T-cell (primary cell): ENCODE measurements at regions not wholly inside any gene's neighbourhood (a gene's known extent, or its start where the extent isn't known, plus 50 kb on each side); places are given as distances from the start of the nearest gene placed in this dataset.
"Not testable (repeated sequence)": the region's sequence is repeated elsewhere in the genome, so short reads cannot be mapped to it uniquely, and the experiment has no call there.

Experiments used
- ATAC-seq, 4 experiments: fragments of 200-7000 bp in 3 of 4; fragments of 150-1000 bp in 1 of 4; cut with Tn5 transposase; replicated peaks in 1 of 4; 1 replicate in 3 of 4; 2 replicates in 1 of 4; pipeline ENCODE4 v1.10.0; 2021; ENCODE audit warnings: moderate library complexity in 3 of 4, mild to moderate bottlenecking in 2 of 4, moderate number of reproducible peaks in 1 of 4
- CTCF ChIA-PET, 2 donors: fragments of 300-600 bp; sonication (Branson Sonifier 250); formaldehyde crosslinking; loops; one replicate each; lab custom pipeline; 2022; ENCODE audit warnings: antibody characterized with exemption in 2 of 2; lab: Charles Lee
- POLR2A ChIA-PET, 2 donors: fragments of 300-600 bp; sonication (Branson Sonifier 250); formaldehyde crosslinking; loops; one replicate each; lab custom pipeline; 2022; ENCODE audit warnings: antibody characterized with exemption in 2 of 2; lab: Charles Lee
- DNase-seq, 35 experiments: peaks; one replicate each; pipeline versions ENCODE4 v3.0.0 to v3.0.0-alpha.2; 2013 to 2023
- H3K27ac ChIP-seq: one replicate; pipeline ENCODE4 v1.5.1; 2013; ENCODE audit warnings: low read length
- H3K27me3 ChIP-seq, 2 experiments: replicated peaks in 1 of 2; 1 replicate in 1 of 2; 2 replicates in 1 of 2; pipeline versions ENCODE4 v1.6.1 to v1.7.0; 2013; ENCODE audit warnings: low read length in 1 of 2, mixed read lengths in 1 of 2; ENCODE audit not compliant: control insufficient read depth in 2 of 2, insufficient read depth in 2 of 2; ENCODE audit errors: extremely low read depth in 1 of 2
- H3K36me3 ChIP-seq, 2 donors: 1 replicate in 1 of 2; 2 replicates in 1 of 2; pipeline versions ENCODE4 v1.6.1 to v1.7.0; 2013; ENCODE audit warnings: low read length in 1 of 2; ENCODE audit not compliant: control insufficient read depth in 2 of 2, insufficient read depth in 1 of 2; ENCODE audit errors: extremely low read depth in 1 of 2
- H3K4me1 ChIP-seq, 2 experiments: 1 replicate in 1 of 2; 2 replicates in 1 of 2; pipeline versions ENCODE4 v1.6.1 to v1.7.0; 2013; ENCODE audit warnings: low read length in 2 of 2, mixed read lengths in 1 of 2; ENCODE audit not compliant: insufficient read depth in 2 of 2, control insufficient read depth in 1 of 2; ENCODE audit errors: extremely low read depth in 1 of 2
- H3K4me3 ChIP-seq, 2 donors: 1 replicate in 1 of 2; 2 replicates in 1 of 2; pipeline versions ENCODE4 v1.5.1 to v1.7.0; 2013; ENCODE audit warnings: mild to moderate bottlenecking in 2 of 2, low read length in 1 of 2, moderate library complexity in 1 of 2; ENCODE audit not compliant: control insufficient read depth in 1 of 2; ENCODE audit errors: extremely low read depth in 1 of 2
- H3K9me3 ChIP-seq: 2 replicates; pipeline ENCODE4 v1.7.0; 2013
- H3K27ac Mint-ChIP-seq, 2 donors: one replicate each; pipeline ENCODE4 v1.8.0; 2020 to 2021; ENCODE audit warnings: mild to moderate bottlenecking in 2 of 2, mixed read lengths in 2 of 2
- H3K27me3 Mint-ChIP-seq, 2 donors: one replicate each; pipeline ENCODE4 v1.8.0; 2021 to 2022; ENCODE audit warnings: mixed read lengths in 2 of 2
- H3K36me3 Mint-ChIP-seq: one replicate; pipeline ENCODE4 v1.8.0; 2021; ENCODE audit warnings: mixed read lengths
- H3K4me1 Mint-ChIP-seq, 3 donors: one replicate each; pipeline ENCODE4 v1.8.0; 2020 to 2022; ENCODE audit warnings: mixed read lengths in 3 of 3, mild to moderate bottlenecking in 1 of 3
- H3K4me3 Mint-ChIP-seq, 3 donors: one replicate each; pipeline ENCODE4 v1.8.0; 2020 to 2022; ENCODE audit warnings: mild to moderate bottlenecking in 3 of 3, mixed read lengths in 3 of 3, moderate library complexity in 3 of 3
- H3K9me3 Mint-ChIP-seq, 3 donors: one replicate each; pipeline ENCODE4 v1.8.0; 2020 to 2022; ENCODE audit warnings: mixed read lengths in 3 of 3
- WGBS: methylation state at CpG from one replicate; pipeline ENCODE4 v1.1.5; 2013; ENCODE audit warnings: missing lambda C conversion rate; ENCODE audit not compliant: insufficient coverage; 5-methylcytosine and 5-hydroxymethylcytosine counted together

DNA sequence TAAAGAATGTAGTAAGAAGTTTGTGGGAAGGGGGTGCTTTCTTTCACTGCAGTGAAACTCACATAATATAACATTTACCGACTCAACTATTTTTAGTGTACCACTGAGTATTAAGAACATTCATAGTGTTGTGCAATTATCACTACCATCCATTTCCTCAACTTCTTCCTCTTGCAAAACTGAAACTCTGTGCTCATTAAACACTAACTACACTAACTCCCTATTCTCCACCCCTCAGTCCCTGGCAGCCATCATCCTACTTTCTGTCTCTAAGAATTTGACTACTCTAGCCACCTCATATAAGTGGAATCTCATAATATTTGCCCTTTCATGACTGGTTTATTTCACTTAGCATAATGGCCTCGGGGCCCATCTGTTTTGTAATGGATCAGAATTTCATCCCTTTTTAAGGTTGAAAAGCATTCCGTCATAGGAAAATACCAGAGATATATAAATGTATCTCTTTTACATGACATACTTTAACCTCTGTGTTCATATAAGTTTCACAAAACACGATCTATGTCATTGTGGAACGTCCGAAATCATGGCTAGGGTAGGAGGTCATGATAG lies 56.3 kb upstream of the DIRAS2 start:
- no CpG with 5 or more reads among the region's 6 CpGs for WGBS
- H3K27me3 Mint-ChIP-seq: peaks cover 9 to 13% of the 10 kb centered on the region in 2 donors
- no peaks in the 10 kb centered on the region for H3K4me1 ChIP-seq
- no peak for ATAC-seq
- POLR2A ChIA-PET: no interaction called here
- no peak overlapping the region for H3K27ac Mint-ChIP-seq
- no peak overlapping the region for H3K27ac ChIP-seq
- no peaks in the 10 kb centered on the region for H3K36me3 Mint-ChIP-seq
- H3K9me3 Mint-ChIP-seq: no peaks in the 10 kb centered on the region
- H3K9me3 ChIP-seq: no peaks in the 10 kb centered on the region
- H3K4me3 ChIP-seq: no peak overlapping the region
- no peak for DNase-seq
- no peaks in the 10 kb centered on the region for H3K27me3 ChIP-seq
- H3K36me3 ChIP-seq: no peaks in the 10 kb centered on the region
- no peak overlapping the region for H3K4me3 Mint-ChIP-seq
- CTCF ChIA-PET: no interaction called here
- H3K4me1 Mint-ChIP-seq: no peaks in the 10 kb centered on the region

DNA sequence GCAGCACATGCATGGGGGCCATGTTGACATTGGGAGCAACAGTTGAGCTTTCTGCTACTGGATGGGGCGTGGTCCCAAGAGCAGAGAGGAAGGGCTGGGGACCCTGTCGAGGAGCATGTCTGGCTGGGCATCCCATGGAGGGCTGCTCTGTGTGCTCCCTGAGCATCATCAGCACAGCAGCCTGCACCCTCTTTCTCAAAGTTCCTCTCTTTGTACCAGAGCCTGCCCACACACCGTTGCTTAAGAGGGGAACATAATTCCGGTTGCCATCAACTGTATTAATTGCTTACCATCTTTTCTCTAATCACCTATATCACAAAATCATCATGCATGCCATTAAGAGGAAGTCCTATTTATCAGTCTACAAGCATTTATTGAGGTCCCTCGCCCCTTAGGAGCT lies 55.2 kb upstream of the DIRAS2 start:
- POLR2A ChIA-PET: no interaction called here
- no peak for ATAC-seq
- Histone ChIP-seq H3K9me3 (no peaks in the 10 kb centered on the region), H3K27me3 (no peaks in the 10 kb centered on the region), H3K27ac (no peak overlapping the region), H3K36me3 (no peaks in the 10 kb centered on the region), H3K4me1 (no peaks in the 10 kb centered on the region), H3K4me3 (no peak overlapping the region)
- DNase-seq: no peak
- Mint-ChIP-seq H3K9me3 (no peaks in the 10 kb centered on the region), H3K4me3 (no peak overlapping the region), H3K4me1 (no peaks in the 10 kb centered on the region), H3K36me3 (no peaks in the 10 kb centered on the region), H3K27me3 (peaks cover 9 to 13% of the 10 kb centered on the region in 2 donors), H3K27ac (no peak overlapping the region)
- 54% methylated on average over 3 of the region's 5 CpGs for WGBS
- CTCF ChIA-PET: no interaction called here

DNA sequence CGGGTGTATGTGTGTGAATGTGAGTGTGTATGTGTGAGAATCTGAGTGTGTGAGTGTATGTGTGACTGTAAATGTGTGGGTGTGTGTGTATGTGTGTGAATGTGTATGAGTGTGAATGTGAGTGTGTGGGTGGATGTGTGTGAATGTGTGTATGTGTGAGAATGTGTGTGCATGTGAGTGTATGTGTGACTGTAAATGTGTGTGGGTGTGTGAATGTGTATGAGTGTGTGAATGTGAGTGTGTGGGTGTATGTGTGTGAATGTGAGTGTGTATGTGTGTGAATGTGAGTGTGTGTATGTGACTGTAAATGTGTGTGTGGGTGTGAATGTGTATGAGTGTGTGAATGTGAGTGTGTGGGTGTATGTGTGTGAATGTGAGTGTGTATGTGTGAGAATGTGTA lies 51.6 kb upstream of the DIRAS2 start:
- H3K4me1 ChIP-seq, POLR2A ChIA-PET, H3K27me3 Mint-ChIP-seq, DNase-seq, H3K36me3 Mint-ChIP-seq, H3K27ac ChIP-seq, H3K4me1 Mint-ChIP-seq, H3K4me3 Mint-ChIP-seq, H3K27ac Mint-ChIP-seq, H3K36me3 ChIP-seq, CTCF ChIA-PET, H3K9me3 ChIP-seq, H3K4me3 ChIP-seq, H3K27me3 ChIP-seq, ATAC-seq, H3K9me3 Mint-ChIP-seq: not testable (repeated sequence)
- whole genome bisulfite sequencing: 100% methylated on average over 1 of the region's 1 CpG
